CD4-positive, alpha-beta T cell treated with Interleukin-10 for 1 hour (primary cell): ENCODE measurements at regions not wholly inside any gene's neighbourhood (a gene's known extent, or its start where the extent isn't known, plus 50 kb on each side); places are given as distances from the start of the nearest gene placed in this dataset.

Experiments used
- DNase-seq: peaks from one replicate; pipeline ENCODE4 v3.0.0-alpha.2; 2020

DNA sequence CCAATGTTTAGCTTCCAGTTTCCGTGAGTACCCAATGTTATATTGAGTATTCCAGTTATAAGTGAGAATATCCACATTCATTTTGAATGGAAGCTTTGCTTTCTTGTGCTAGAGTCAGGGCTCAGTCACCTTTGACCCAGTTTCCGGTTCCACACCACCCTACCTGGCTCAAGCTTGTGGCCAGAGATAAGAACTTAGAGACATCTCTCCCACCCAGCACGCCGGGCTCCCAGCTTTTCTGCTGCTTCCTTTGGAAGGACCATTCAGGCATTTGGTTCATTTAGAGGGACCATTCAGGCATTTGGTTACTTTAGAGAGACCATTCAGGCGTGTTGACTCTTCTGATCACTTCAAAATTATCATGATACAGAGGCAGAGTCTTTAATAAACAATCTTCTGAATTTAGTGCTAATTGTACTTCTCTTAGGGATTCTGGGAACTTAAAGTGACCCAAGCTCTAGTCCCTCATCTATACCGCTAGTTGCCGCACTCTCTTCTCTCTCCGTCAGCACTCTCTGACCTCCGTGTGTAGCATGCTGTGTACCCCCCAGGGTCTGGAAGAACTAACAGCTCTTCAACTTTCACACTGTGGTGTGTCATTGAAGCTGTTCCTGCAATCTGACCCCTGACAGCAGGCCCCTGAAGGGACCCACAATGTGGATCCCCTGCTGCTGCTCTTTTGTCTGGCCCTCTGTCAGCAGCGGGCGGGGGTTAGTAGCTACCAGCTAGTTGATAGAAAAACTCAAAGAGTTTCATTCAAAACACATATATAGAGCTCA lies 943.1 kb downstream of the ARAP2 start:
- DNase-seq, result no peak

DNA sequence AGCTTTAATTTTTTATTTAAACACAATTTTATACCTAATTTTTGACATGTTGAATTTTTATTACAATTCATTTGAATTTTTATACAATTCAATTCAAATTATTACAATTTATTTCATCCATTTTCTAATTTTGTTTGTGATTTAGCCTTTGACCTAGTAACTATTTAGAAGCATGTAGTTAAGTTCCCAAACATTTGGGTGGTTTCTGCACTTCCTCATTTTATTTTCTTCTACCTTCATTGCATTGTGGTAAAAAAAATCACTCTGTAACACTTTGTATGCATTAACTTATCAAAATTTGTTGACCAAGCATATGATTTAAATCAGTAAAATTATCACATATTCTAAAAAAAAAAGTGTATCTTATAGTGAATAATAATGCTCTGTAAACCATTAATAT lies 928.9 kb downstream of the ARAP2 start:
- DNase-seq, result no peak

DNA sequence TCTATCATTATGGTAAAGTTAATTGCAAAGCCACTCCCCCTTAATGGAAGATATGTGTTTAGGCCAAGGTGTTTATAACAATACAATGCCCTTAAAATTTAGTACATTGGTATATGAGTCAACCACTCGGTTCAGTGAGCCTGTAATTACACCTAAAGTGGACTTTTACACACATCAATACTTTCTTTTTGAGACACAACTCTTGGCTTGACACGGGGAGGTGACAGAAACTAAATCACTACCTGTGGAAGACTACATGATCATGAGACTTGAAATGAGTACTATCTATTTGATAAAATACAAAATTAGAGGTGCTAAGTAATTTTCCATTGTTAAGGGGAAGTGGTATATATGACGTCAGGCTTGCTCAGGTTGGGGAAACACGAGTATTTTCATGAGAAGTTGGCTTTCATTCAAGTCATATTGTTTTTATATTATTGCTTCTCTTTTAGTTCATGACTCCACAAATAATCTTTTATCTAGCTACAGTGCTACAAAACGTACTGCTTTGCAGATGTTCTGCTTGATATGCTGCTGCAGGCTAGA lies 918.3 kb downstream of the ARAP2 start:
- DNase-seq, result no peak

DNA sequence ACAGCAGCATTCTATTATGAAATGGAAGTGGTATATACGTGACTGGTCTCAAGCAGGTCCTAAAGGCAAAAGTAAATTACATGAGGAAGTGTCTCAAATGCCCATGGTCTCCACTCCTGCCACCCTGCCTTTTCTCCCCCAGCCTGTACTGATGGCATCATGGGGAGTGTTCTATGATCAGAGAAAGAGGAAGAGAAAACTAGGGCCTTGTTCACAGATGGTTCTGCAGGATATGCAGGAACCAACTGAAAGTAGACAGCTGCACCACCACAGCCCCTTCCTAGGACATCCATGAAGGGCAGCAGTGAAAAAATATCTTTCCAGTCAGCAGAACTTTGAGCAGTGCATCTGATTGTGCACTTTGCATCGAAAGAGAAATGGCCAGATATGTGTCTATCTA lies 901.5 kb downstream of the ARAP2 start:
- no peak for DNase-seq

DNA sequence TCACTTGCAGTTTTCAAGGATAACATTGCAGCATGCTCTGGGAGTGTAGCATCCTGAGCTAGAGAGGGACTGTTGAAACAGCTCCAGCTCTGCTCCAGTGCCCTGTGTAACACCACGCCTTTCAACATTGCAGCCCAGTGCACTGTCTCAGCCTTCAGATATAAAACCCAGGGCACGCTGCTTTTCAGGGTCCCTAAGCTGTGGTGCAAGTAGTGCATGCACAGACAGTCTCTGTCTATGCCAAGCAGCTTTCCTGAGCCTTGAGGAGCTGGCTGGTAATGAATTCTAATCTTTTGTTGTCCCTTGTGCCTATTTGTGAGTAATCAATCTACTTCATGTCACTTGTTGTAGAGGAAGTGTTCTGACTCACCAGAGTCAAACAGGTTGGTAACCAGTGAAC lies 897.0 kb downstream of the ARAP2 start:
- DNase-seq, result no peak

DNA sequence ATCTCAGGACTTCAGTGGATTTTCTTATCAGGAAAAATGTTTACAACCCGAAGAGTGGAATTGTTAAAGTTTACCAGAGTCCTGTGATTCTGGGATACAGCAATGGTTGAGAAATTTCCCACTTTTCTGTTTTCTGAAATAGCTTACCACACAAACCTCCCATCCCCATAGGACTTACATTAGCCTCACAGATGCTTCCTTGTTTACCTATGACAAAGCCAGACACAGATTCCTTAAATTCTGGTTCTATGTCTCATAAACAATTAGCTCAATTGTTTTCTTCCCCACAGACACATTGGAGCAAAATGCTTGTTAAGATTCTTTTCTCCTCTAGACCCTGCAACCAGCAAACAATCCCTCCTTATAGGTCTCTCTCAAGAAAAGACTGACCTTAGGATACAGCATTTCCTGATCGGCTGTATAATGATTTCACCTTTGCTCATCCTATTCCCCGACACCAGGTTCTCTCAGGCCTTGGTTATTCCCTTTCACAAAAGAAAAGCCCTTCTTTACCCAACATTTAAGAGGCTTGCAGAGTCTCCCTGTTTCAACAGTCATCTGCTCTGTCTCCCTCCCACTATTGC lies 886.2 kb downstream of the ARAP2 start:
- no peak for DNase-seq

DNA sequence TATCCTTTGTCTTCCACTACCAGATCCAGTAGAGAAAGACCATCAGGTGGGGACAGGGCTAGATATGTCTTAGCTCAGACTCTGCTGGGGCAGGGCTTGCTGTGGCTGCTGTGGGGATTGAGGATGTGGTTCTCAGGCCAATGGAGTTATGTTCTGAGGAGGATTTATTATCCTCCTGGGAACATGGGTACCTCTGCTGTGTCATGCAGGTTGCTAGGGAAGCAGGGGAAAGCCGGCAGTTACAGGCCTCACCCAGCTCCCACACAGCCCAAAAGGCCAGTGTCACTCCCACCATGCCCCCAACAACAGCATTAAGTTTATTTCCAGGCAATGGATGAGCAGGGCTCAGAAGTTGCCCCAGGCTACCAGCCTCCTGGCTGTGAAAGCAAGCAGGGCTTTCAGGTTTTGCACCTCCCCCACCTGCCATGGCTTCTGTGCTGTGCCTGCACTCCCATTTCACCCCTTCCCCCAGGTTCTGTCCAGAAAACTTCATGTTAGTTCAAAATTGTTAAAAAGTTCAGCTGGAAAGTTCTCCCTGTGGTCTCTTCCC lies 879.9 kb downstream of the ARAP2 start:
- DNase-seq, result no peak

DNA sequence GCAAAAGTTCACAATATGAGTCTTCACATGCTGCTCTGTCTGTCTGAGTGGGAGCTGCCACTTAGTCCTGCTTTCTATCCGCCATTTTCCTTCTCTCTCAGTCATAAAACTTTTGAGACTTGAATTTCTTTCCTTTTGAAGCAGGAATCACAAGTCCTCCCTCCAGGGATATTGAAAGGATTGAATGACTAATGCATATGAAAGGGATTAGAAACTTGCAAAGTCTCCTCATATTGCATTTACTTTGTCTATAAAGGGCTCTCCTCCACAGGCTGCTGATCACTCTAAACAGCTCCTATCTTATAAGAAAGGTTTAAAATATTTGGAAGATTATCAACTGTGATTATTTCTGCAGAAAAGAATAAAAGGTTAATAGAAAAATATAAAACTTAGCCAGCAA lies 879.1 kb downstream of the ARAP2 start:
- no peak for DNase-seq

DNA sequence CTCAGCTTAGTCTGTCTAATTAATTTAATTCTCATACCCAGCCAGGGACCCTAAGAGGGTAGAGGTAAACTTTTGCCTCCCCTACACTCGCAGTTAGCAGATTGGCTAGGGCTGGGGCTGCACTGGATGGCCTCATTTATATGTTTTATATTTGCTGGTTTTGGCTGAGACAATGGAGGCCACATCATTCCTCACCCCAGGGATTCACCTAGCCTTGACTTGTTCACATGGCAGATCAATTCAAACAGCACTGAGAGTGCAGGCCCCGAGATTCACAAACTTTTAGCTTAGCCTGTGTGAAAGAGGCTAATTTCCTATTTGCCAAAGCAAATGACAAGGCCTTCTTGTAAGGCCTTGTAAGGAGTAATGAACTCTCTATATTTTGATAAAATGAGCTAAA lies 844.4 kb downstream of the ARAP2 start:
- DNase-seq, result no peak

DNA sequence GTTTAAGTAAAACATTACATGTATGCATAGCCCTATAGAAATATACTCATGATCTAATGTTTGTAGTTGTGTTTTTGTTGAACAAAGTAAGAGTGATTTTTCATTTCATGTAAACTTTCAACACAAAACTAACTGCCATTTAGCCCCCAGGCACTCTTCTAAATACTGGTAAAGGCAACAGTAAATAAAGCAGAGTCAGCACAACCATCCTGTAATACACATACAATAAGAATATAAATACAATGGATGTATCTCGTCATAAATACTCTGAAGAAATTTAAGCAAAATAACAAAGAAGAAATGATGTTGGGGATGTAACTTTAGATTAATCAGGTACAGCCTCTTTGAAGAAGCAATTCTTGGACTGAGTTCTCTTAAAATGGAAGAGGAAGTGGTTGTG lies 821.2 kb downstream of the ARAP2 start:
- DNase-seq, result no peak

DNA sequence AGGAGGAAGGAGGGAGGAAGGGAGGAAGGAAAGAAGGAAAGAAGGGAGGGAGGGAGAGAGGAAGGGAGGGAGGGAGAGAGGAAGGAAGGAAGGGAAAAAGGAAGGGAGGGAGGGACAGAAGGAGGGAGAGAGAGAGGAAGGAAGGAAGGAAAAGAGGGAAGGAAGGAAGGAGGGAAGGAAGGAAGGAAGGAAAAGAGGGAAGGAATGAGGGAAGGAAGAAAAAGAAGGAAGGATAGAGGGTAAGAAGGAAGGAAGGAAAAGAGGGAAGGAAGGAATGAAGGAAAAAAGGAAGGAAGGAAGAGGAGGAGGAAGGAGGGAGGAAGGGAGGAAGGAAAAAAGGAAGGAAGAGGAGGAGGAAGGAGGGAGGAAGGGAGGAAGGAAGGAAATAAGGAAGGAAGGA lies 796.8 kb downstream of the ARAP2 start:
- DNase-seq, result no peak

DNA sequence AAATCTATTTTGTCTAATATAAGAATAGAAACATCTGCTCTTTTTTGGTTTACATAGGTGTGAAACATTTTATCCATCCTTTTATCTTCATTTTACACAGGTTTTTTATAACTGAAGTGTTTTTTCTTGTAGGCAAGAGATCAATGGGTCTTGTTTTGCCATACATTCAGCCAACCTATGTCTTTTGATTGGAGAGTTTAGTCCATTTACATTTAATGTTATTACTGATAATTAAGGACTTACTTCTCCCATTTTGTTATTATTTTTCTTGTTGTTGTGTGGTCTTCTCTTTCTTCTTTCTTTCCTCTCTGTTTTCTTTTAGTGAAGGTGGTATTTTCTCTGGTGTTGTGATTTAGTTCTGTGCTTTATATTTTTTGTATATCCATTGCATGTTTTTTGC lies 785.3 kb downstream of the ARAP2 start:
- DNase-seq, result no peak

DNA sequence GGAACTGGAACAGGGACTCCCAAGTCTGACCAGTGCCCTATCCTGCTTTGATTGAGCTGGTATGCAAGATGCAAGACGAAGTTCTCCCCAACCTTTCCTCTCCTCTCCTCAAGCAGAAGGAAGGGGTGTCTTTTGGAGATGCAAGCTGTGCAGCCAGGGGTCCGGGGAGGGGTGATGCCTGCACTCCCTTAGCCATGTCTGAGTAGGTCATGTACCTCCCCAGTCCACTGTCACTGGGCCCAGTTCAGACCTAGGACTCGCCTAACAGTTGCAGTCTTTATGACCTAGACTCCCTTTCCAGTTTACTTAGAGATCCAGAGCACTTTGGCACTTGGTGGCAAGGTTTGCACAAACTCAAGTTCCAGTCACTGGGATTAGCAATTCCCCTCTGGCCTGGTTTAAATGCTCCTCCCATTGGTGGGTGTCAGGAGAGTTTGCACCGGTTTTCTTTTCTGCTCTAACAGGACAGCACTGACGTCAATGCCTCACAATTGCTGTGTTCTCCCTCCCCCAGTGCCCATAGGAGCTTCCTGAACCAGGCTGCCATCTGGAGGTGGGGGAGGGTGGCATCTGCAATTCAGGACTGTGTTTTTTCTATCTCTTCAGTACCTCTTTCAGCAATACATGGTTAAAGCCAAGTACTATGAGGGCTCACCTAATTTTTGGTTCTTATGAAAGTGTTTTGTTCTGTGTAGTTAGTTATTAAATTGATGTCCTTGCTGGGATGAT lies 782.2 kb downstream of the ARAP2 start:
- no peak for DNase-seq

DNA sequence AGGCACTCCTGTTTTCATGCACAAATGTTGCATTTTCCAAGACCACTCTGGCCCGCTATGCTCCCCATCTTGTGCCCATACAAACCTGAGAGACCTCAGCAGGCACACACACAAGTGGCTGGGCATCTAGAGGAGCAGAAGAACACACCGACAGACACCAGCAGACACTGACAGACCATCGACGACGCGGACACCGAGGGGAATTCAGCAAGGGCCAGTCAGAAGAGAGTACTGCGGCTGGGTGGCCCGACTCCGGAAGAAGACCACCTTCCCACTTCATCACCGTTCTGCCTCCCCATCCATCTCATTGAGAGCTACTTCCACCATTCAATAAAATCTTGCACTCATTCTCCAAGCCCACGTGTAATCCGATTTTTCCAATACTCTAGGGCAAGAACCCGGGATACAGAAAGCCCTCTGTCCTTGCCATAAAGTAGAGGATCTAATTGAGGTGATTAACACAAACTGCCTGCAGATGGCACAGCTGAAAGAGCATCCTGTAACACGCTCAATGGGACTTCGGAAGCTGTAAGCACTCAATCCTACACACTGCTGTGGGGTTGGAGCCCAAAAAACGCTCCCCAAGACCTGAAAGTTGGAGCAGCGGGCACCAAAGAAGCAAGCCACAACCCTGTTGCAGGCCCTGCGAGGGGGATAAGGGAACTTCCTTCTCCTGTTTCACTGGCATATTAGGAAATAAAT lies 780.9 kb downstream of the ARAP2 start:
- DNase-seq, result no peak

DNA sequence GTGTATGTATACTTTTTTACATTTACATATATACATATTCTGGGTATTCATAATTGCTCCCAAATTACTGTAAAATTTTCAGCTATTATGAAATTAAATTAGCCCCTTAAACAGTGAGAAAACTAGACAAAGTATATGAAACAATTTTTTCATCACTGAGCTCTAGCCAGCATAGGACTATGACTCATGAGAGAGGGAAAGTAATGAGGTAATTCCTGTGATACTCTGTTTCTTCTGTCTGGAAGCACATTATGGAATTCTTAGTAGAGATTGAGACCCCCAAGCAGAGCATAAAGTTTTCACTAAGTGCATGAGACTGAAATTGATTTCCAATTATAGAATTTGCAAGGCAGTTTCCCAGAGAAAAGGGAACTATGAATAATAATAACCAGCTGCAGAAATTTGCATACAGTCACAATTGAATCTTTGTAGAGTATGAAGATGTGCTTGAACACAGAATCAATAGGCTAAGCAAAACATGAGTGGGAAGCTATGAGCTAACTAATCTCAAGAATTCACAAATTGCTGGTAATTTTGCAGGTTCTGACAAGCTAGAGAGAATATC lies 779.3 kb downstream of the ARAP2 start:
- DNase-seq, result no peak

DNA sequence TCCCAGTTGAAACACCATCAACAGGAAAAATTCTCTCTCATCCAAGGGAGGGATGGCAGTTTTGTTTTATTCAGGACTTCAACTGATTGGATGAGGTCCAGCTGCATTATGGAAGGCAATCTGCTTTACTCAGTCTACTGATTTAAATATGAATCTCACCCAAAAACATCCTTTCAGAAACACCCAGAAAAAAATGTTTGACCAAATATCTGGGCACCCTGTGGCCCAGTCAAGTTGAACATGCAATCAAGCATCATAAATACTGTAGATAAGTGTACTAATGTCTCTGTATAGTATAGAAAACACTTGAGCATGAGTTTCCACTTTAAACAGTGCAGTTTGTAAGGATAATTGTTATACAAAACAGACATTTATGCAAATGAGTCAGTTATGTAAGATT lies 753.2 kb downstream of the ARAP2 start:
- DNase-seq, result no peak

DNA sequence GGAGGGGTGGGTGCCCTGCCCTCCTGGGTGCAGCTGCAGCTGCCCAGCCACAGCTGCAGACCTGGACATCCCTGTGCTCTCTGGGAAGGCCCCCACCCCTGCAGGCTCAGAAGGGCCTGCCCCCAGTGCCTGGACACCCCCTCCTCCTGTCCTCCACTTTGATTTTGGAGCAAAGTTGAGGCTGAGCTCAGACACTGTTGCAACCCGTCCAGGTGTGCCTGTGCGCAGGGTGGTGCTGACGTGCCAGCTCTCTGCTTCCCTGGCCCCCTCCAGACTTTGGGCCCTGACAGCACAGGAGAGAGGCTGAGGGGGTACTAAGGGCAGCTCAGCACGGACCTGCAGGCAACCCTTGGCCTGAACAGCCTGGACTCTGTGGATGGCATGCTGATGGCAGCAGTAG lies 750.3 kb downstream of the ARAP2 start:
- DNase-seq, result no peak

DNA sequence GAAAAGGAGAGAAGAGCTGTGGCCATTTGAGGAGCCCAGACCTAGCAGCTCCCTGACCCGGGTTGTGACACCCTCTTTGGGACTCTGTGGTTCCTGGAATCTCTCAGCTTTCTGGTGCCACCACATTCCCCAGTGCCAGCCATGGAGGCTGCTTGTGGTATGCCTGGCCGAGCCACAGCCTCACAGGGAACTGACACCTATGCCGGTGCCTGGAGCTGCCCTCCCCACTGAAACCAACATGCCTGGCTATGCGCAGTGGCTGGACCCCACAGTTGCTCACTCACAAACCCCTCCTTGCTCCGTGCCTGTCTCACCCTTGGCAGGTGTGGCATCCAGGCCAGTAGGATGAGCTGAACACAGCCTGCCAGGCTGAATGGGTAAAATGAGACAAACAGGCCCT lies 749.4 kb downstream of the ARAP2 start:
- no peak for DNase-seq

DNA sequence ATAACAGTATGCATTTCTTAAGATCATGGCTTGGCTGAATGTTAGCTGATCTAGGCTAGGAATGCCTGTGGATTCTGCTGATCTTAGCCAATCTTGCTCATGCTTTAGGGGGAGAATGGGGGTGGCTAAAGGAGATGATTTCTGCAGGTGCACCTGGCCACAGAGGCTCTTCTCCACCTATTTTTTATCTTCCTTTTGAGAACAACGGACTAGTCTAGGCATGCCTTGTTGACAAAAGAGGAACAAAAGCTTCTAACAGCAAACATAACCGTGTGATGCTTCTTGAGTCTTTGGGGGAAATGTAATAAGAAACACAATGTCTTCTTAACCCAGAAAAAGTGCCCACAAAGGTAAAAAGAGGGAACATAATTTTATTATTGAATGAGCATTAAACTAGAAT lies 743.5 kb downstream of the ARAP2 start:
- DNase-seq, result no peak

DNA sequence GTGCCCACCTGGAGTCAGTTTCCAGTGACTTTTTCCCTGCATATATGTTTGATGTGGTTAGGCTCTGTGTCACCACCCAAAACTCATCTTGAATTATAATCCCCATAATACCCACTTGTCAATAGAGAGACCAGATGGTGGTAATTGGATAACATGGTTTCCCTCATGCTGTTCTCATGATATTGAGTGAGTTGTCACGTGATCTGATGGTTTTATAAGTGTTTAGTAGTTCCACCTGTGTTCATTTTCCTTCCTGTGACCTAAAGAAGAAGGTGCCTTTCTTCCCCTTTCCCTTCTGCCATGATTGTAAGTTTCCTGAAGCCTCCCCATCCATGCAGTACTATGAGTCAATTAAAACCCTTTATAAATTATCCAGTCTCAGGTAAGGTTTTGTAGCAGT lies 740.9 kb downstream of the ARAP2 start:
- DNase-seq, result no peak

DNA sequence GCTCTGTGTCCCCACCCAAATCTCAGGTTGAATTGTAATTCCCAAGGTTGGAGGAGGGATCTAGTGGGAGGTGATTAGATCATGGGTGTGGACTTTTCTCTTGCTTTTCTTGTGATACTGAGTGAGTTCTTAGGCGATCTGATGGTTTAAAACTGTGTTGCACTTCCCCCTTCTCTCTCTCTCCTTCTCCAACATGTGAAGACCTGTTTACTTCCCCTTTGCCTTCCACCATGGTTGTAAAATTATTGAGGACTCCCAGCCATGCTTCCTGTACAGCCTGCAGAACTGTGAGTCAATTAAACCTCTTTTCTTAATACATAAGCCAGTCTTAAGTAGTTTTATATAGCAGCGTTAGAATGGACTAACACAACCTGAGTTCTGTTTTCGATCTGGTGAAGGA lies 738.2 kb downstream of the ARAP2 start:
- DNase-seq, result no peak

DNA sequence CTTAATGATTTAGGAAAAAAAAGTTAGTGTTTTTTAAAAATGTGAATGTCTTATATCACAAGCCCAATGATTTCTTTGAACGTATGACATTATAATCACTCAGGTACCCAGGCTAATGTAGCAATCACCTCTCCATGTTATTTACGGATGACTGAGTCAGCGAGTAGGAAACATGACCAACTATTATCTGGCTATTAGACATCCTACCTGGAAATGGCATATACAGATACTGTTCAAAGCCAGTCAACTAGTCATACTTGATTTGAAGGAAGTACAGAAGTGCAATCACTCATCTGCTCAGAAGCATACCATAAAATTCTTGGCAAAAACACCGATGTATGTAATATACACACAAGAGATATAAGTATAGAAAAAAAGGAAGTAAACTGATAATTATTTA lies 732.5 kb downstream of the ARAP2 start:
- DNase-seq, result no peak

DNA sequence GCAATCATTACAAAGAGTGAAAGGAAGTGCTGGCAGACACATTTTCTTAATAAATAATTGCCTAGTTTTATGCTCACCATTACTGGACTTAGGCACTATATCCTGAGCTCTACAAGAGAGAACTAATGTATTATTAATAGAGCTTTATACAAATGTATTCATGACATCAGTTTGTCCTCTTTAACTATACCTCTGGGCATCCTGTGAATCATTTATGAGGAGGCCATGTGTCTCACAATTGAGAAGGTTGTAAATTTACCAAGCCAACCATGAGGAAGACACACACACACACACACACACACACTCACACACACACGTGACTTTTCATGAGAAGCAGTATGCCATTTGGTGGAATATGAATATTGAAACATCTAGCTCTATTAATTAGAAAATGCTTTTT lies 728.2 kb downstream of the ARAP2 start:
- DNase-seq, result no peak
